Cardiac muscle cell (in vitro differentiated cells and primary cell): ENCODE measurements at regions not wholly inside any gene's neighbourhood (a gene's known extent, or its start where the extent isn't known, plus 50 kb on each side); places are given as distances from the start of the nearest gene placed in this dataset.

Source experiments
- DNase-seq, 2 donors: peaks; one replicate each; pipeline versions ENCODE4 v3.0.0 to v3.0.0-alpha.2; 2010 to 2017; ENCODE audit warnings: low read depth in 1 of 2, low spot score in 1 of 2
- H3K27ac ChIP-seq: fragments of 200-600 bp; sonication (generic); 2 replicates; pipeline ENCODE4 v1.5.1; 2016
- H3K27me3 ChIP-seq: fragments of 200-600 bp; sonication (generic); 2 replicates; pipeline ENCODE4 v1.6.0; 2016; ENCODE audit warnings: control low read depth
- H3K36me3 ChIP-seq: fragments of 200-600 bp; sonication (generic); 2 replicates; pipeline ENCODE4 v1.5.1; 2016; ENCODE audit warnings: control low read depth
- H3K4me1 ChIP-seq: fragments of 200-600 bp; sonication (generic); 2 replicates; pipeline ENCODE4 v1.8.1; 2017; ENCODE audit warnings: low read depth, mild to moderate bottlenecking, mixed run types
- H3K4me3 ChIP-seq: fragments of 200-600 bp; sonication (generic); 2 replicates; pipeline ENCODE4 v1.5.1; 2016; ENCODE audit warnings: mild to moderate bottlenecking
- H3K9me3 ChIP-seq: fragments of 200-600 bp; sonication (generic); 2 replicates; pipeline ENCODE4 v1.5.1; 2017; ENCODE audit warnings: low read depth, mild to moderate bottlenecking, control low read depth
- TF ChIP-seq, protein P1 (sequence below): IDR thresholded peaks from 2 replicates; pipeline ENCODE4 v1.5.1; 2012; ENCODE audit warnings: low read depth, mild to moderate bottlenecking, low read length

DNA sequence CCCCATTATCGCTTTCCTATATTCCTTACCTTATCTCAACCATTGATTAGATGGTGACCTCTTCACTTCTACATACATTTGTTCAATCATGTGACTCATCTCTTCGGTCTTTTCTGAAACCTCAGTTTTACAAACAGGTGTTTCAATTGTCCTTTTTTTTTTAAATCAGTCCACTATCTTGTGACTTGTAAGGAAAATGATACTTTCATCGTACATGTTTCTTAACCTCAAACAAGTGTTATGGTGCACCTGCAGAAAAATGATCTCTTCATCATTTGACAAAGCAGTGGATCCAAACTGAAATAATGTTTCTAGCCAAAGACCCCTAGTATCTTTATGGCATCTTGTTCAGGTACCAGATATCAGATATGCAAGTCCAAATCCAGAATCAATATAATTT lies 1157.2 kb downstream of the MRPL39 start:
- Histone ChIP-seq H3K36me3 (no peaks in the 10 kb centered on the region), H3K9me3 (no peaks in the 10 kb centered on the region), H3K4me3 (no peak overlapping the region), H3K27ac (no peak overlapping the region), H3K27me3 (no peaks in the 10 kb centered on the region), H3K4me1 (peaks cover 3% of the 10 kb centered on the region)
- TF ChIP-seq, protein P1, sequence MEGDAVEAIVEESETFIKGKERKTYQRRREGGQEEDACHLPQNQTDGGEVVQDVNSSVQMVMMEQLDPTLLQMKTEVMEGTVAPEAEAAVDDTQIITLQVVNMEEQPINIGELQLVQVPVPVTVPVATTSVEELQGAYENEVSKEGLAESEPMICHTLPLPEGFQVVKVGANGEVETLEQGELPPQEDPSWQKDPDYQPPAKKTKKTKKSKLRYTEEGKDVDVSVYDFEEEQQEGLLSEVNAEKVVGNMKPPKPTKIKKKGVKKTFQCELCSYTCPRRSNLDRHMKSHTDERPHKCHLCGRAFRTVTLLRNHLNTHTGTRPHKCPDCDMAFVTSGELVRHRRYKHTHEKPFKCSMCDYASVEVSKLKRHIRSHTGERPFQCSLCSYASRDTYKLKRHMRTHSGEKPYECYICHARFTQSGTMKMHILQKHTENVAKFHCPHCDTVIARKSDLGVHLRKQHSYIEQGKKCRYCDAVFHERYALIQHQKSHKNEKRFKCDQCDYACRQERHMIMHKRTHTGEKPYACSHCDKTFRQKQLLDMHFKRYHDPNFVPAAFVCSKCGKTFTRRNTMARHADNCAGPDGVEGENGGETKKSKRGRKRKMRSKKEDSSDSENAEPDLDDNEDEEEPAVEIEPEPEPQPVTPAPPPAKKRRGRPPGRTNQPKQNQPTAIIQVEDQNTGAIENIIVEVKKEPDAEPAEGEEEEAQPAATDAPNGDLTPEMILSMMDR = no peak
- no peak for DNase-seq

DNA sequence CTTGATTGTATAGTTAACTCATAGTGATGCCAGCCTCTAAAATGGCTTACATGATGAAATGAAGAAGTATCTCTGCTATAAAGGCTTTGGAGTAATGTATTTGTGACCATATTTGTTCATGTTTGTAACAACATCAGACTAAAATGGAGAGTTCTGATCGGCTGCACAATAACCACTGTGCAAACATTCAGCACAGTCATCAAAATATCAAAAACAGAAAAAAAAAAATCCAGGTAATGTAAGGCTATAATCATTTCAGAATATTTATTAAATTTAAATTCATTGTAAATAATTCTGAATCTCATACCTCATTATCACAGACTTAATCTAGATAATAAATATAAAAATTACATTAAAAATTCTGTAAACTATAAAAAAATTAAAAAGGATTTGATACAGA lies 1161.8 kb downstream of the MRPL39 start:
- TF ChIP-seq, protein P1 = no peak
- Histone ChIP-seq H3K27me3 (no peaks in the 10 kb centered on the region), H3K27ac (no peak overlapping the region), H3K4me3 (no peak overlapping the region), H3K4me1 (no peaks in the 10 kb centered on the region), H3K36me3 (no peaks in the 10 kb centered on the region), H3K9me3 (no peaks in the 10 kb centered on the region)
- no peak for DNase-seq

DNA sequence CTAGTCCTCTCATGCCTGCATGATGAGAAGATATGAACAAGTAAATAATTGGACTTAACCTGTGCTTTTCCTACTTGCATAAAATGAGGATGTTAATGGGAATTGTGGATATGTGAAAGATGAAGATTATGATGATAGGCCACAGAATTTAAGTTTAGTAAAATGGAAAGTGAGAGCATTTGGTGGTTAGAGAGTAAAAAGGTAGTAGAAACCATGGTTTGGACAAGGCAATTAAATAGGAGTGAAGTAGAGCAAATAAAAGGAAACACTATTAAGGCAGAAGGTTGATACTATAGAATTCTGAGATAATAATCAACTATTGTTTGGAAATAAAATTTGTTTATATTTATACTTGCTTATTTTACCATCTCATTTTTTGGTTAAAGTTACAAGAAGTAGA lies 1162.5 kb downstream of the MRPL39 start:
- Histone ChIP-seq H3K27me3 (no peaks in the 10 kb centered on the region), H3K4me1 (no peaks in the 10 kb centered on the region), H3K36me3 (no peaks in the 10 kb centered on the region), H3K9me3 (no peaks in the 10 kb centered on the region), H3K4me3 (no peak overlapping the region), H3K27ac (no peak overlapping the region)
- DNase-seq = no peak
- TF ChIP-seq, protein P1 = no peak

DNA sequence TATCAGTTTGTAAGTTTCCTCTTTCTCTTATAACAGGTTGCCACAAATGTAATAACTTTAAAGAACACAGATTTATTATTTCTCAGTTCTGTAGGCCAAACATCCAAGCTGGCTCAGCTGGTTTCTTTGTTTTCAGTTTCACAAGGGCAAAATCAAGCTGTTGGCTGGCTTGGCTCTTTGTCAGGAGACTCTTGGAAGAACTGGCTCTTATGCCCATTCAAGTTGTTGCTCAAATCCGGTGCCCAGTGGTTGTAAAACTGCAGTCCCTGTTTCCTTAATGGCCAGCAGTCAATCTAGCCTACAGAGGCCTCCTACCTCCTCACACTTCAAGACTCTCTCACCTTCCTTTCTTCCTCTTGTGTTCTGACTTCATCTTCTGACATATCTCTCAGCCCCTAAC lies 1171.0 kb downstream of the MRPL39 start:
- no peak for DNase-seq
- Histone ChIP-seq H3K4me3 (no peak overlapping the region), H3K27ac (no peak overlapping the region), H3K4me1 (no peaks in the 10 kb centered on the region), H3K27me3 (no peaks in the 10 kb centered on the region), H3K9me3 (no peaks in the 10 kb centered on the region), H3K36me3 (no peaks in the 10 kb centered on the region)
- TF ChIP-seq, protein P1 = no peak

DNA sequence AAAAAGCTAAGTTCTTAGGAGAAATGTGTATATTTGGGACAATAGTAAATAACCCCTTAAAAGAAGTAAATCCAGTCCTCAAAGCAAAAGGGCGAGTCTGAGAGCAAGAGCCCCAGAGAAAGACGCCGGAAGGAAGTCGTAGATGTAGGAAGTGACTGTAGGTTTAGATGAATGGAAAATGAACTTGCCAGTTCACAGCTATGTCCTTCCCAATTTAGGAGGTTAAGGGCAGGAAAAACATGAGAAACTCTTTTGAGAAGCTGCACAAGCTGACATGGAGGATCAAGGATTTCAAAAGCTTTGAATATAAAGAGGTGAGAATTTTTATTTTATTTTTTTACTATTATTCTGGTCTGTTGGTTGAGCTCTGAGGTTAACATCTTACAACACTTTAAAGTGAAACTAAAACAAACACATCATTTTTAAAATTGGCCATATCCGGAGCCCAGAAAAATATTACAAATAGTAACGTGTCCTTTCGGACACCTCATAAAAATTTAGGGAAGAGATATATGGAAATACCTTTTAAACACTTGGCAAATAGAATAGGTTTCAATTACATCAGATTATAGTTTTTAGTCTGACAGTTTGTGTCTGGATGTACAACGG lies 1178.6 kb downstream of the MRPL39 start:
- H3K27me3 ChIP-seq = no peaks in the 10 kb centered on the region
- no peaks in the 10 kb centered on the region for H3K36me3 ChIP-seq
- no peak for DNase-seq
- H3K9me3 ChIP-seq = no peaks in the 10 kb centered on the region
- H3K4me3 ChIP-seq = no peak overlapping the region
- no peaks in the 10 kb centered on the region for H3K4me1 ChIP-seq
- TF ChIP-seq, protein P1 = no peak
- H3K27ac ChIP-seq = no peak overlapping the region

DNA sequence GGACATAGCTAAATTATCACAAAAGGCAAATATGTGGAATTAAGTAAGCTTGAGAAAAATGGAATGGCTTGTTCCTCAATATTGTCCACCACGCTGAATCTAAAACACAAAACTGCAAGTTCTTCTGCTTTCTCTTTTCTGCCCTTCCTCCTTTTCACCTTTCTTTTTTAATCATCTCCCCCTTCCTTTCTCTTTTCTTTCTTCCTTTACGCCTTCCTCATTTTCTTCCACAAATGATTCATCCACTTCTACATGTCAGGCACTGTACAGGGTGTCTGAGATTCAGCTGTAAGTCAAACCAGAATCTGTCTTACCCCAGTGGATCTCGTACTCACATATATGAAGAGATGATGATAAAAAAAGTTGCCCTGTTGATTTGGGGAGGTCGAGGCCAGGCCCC lies 1182.5 kb downstream of the MRPL39 start:
- Histone ChIP-seq H3K36me3 (no peaks in the 10 kb centered on the region), H3K4me3 (no peak overlapping the region), H3K27me3 (no peaks in the 10 kb centered on the region), H3K4me1 (no peaks in the 10 kb centered on the region), H3K9me3 (no peaks in the 10 kb centered on the region), H3K27ac (no peak overlapping the region)
- DNase-seq = no peak
- TF ChIP-seq, protein P1 = no peak
